PC-9 (cell line): ENCODE measurements at regions not wholly inside any gene's neighbourhood (a gene's known extent, or its start where the extent isn't known, plus 50 kb on each side); places are given as distances from the start of the nearest gene placed in this dataset.

Experiments used
- EZH2 ChIP-seq: fragments of 200-600 bp; sonication (generic); IDR thresholded peaks from 2 replicates; pipeline ENCODE4 v1.8.0; 2017; ENCODE audit warnings: antibody characterized with exemption, low read depth
- TF ChIP-seq, protein P1 (sequence below): fragments of 200-600 bp; sonication (generic); conservative IDR thresholded peaks from 2 replicates; pipeline ENCODE4 v1.6.1; 2017; ENCODE audit warnings: mixed run types, antibody characterized with exemption, mild to moderate bottlenecking, moderate library complexity

DNA sequence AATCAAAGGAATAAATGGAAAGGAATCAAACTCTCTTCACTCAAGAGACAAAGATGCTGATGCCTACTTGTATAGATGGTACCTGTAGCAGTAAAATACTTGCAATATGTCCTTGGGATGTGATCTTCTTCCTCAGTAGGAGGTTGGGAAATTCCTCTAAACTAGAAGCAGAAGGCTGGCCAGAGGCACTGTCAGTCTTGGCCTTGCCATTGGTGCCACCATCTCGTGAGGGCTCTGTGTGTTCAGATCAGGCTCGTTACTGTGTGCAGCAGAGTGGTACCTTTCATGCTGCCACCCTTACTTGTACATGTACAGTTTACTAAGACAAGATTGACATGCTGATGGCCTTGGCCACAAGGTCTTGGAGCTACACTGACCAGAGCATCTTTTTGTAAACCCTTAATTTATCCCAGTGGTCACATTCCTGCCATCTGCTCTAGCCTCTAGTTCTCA lies 169.0 kb downstream of the MYCN start:
- TF ChIP-seq, protein P1, sequence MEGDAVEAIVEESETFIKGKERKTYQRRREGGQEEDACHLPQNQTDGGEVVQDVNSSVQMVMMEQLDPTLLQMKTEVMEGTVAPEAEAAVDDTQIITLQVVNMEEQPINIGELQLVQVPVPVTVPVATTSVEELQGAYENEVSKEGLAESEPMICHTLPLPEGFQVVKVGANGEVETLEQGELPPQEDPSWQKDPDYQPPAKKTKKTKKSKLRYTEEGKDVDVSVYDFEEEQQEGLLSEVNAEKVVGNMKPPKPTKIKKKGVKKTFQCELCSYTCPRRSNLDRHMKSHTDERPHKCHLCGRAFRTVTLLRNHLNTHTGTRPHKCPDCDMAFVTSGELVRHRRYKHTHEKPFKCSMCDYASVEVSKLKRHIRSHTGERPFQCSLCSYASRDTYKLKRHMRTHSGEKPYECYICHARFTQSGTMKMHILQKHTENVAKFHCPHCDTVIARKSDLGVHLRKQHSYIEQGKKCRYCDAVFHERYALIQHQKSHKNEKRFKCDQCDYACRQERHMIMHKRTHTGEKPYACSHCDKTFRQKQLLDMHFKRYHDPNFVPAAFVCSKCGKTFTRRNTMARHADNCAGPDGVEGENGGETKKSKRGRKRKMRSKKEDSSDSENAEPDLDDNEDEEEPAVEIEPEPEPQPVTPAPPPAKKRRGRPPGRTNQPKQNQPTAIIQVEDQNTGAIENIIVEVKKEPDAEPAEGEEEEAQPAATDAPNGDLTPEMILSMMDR: no peak
- no peak for TF ChIP-seq EZH2
